Astrocyte of the spinal cord (primary cell): ENCODE measurements at regions not wholly inside any gene's neighbourhood (a gene's known extent, or its start where the extent isn't known, plus 50 kb on each side); places are given as distances from the start of the nearest gene placed in this dataset.
"Not testable (repeated sequence)": the region's sequence is repeated elsewhere in the genome, so short reads cannot be mapped to it uniquely, and the experiment has no call there.

Source experiments
- DNase-seq: peaks from one replicate; pipeline ENCODE4 v3.0.0; 2011; ENCODE audit warnings: low read depth, low spot score
- H3K4me3 ChIP-seq: 2 replicates; pipeline ENCODE4 v1.5.1; 2011; ENCODE audit warnings: low read depth, mild to moderate bottlenecking, low read length, moderate library complexity
- in situ Hi-C: cut with HindIII; loops from 2 replicates; pipeline ENCODE4 v1.10.0; 2017; ENCODE audit warnings: low sequenced_read_pairs
- TF ChIP-seq, protein P1 (sequence below): IDR thresholded peaks from 2 replicates; pipeline ENCODE4 v1.5.1; 2012; ENCODE audit warnings: low read depth, mild to moderate bottlenecking, low read length, inconsistent platforms

GRCh38 chr6:144918073-144918472 is 632.9 kb downstream of the UTRN start:
- TF ChIP-seq, protein P1, sequence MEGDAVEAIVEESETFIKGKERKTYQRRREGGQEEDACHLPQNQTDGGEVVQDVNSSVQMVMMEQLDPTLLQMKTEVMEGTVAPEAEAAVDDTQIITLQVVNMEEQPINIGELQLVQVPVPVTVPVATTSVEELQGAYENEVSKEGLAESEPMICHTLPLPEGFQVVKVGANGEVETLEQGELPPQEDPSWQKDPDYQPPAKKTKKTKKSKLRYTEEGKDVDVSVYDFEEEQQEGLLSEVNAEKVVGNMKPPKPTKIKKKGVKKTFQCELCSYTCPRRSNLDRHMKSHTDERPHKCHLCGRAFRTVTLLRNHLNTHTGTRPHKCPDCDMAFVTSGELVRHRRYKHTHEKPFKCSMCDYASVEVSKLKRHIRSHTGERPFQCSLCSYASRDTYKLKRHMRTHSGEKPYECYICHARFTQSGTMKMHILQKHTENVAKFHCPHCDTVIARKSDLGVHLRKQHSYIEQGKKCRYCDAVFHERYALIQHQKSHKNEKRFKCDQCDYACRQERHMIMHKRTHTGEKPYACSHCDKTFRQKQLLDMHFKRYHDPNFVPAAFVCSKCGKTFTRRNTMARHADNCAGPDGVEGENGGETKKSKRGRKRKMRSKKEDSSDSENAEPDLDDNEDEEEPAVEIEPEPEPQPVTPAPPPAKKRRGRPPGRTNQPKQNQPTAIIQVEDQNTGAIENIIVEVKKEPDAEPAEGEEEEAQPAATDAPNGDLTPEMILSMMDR, result no peak
- no peak for DNase-seq
- in situ Hi-C loops, result no loop called here

DNA sequence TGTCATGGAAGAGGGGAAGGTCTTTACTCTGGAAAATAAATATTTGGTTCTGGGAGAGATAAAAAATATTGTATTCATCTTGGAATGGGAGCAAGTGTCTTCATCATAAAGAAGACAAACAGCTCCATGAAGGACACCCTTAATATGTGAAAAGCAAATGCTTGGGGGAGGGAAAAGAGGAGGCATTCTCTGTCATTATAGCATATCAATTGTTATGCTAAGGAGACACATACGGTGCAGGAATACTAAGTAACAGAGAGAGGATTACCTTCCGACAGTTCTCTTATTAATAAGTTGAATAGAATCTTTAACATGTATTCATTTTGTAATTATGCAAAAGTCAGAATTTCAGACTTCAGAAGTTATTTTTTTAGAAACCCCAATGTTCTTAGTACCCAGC is 634.4 kb downstream of the UTRN start:
- in situ Hi-C loops, result no loop called here
- DNase-seq, result no peak
- no peak overlapping the region for H3K4me3 ChIP-seq
- TF ChIP-seq, protein P1, result no peak

More at GRCh38 chr6:144918073-144918472, 632.9 kb downstream of the UTRN start:
- H3K4me3 ChIP-seq, result no peak overlapping the region

DNA sequence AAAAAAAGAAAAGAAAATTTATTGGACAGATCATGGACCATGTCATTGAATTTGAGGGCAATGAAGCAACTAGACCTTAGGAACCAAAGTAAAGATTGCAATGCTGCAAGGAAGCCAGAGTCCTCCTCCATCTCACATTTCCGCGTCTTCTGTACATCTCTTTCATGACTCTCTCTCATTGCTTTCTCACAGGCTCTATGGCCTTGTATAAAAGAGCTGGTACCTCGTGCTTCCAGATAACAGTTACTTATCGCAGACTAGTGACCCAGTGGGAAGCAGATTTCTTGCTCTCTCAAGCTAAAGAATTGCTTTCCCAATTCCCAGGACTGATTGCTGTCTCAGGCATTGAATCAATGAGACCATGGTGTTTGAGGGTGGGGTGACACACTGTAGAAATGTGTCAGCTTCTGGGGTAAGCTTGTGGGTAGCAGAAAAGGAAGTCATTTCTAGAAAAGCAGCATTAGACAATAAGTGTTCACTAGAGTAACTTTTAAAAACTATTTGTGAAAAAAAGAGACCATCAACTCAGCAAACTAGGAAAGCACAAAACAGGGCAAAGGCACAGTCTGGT is 635.3 kb downstream of the UTRN start:
- in situ Hi-C loops, result no loop called here
- no peak overlapping the region for H3K4me3 ChIP-seq
- DNase-seq, result no peak
- TF ChIP-seq, protein P1, result no peak

DNA sequence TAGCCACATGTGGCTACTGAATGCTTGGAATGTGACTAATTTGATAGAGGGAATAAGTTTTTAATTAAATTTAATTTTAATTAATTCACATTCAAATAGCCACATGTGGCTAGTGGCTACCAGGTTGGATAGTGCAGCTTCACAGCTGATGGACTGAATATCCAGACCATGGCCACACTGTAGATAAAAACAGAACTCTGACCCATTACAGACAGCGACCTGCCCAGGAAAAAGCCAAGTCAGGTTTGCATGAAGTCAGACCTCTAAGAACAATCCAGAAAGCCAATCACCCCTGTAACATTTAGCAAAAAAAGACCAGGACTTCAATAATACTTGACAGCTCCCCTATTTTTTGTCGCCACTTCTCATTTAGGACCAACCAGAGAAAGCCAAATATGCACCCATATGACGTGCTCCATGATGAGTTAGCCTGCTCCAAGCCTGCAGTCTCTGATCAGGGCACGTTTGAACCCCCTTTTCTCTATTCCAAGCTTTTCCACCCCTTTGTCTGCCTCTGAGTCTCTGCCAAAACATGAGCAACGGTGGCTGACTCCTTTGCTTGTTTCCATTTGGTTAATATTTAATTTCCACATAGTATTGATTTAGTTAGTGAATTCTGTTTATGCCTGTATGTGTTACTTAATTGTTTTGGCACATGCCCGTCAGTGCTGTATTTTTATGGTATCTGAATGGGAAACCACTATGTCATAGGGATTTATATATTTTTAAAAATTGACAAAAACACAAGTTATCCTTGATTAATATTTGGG is 636.3 kb downstream of the UTRN start:
- H3K4me3 ChIP-seq, result no peak overlapping the region
- TF ChIP-seq, protein P1, result no peak
- DNase-seq, result no peak
- in situ Hi-C loops, result no loop called here

- in situ Hi-C loops, result no loop called here
- no peak overlapping the region for H3K4me3 ChIP-seq
- TF ChIP-seq, protein P1, result no peak
- DNase-seq, result no peak
Observed at GRCh38 chr6:144922120-144922722, 637.1 kb downstream of the UTRN start.

- DNase-seq, H3K4me3 ChIP-seq, in situ Hi-C loops: not testable (repeated sequence)
Observed at GRCh38 chr6:144922771-144923490, 637.8 kb downstream of the UTRN start.

DNA sequence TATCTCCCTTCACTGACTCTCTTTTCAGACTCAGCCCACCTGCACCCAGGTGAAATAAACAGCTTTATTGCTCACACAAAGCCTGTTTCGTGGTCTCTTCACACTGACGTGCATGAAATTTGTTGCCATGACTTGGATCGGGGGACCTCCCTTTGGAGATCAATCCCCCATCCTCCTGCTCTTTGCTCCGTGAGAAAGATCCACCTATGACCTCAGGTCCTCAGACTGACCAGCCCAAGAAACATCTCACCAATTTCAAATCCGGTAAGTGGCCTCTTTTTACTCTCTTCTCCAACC is 638.3 kb downstream of the UTRN start:
- H3K4me3 ChIP-seq, DNase-seq: not testable (repeated sequence)

More for the DNA sequence above, 638.3 kb downstream of the UTRN start:
- in situ Hi-C loops, result not testable (repeated sequence)
